Liver (tissue), 8 donors: ENCODE measurements at regions not wholly inside any gene's neighbourhood (a gene's known extent, or its start where the extent isn't known, plus 50 kb on each side); places are given as distances from the start of the nearest gene placed in this dataset.

ENCODE experiments used
- DNase-seq: peaks from one replicate; pipeline ENCODE4 v3.0.0-alpha.2; 2017; ENCODE audit warnings: low spot score
- H3K27ac ChIP-seq, 2 donors: one replicate each; pipeline ENCODE4 v1.7.0; 2013; ENCODE audit warnings: inconsistent platforms in 2 of 2, low read length in 2 of 2, control low read depth in 1 of 2, low read depth in 1 of 2, mild to moderate bottlenecking in 1 of 2
- H3K27me3 ChIP-seq, 4 donors: one replicate each; pipeline versions ENCODE4 v1.6.1 to v1.7.0; 2013; ENCODE audit warnings: low read length in 3 of 4, inconsistent platforms in 1 of 4, mild to moderate bottlenecking in 1 of 4, moderate library complexity in 1 of 4; ENCODE audit not compliant: control insufficient read depth in 4 of 4, insufficient read depth in 4 of 4
- H3K36me3 ChIP-seq, 4 donors: one replicate each; pipeline versions ENCODE4 v1.6.1 to v1.7.0; 2013; ENCODE audit warnings: low read length in 3 of 4, mild to moderate bottlenecking in 3 of 4, low read depth in 1 of 4, moderate library complexity in 1 of 4; ENCODE audit not compliant: control insufficient read depth in 4 of 4, insufficient read depth in 3 of 4
- H3K4me1 ChIP-seq, 4 donors: one replicate each; pipeline versions ENCODE4 v1.6.1 to v1.7.0; 2013; ENCODE audit warnings: low read length in 3 of 4, mild to moderate bottlenecking in 3 of 4, moderate library complexity in 1 of 4; ENCODE audit not compliant: control insufficient read depth in 4 of 4, insufficient read depth in 4 of 4
- H3K4me3 ChIP-seq, 3 donors: one replicate each; pipeline versions ENCODE4 v1.6.1 to v1.7.0; 2013; ENCODE audit warnings: low read length in 3 of 3, control low read depth in 1 of 3, low read depth in 1 of 3, mild to moderate bottlenecking in 1 of 3
- H3K9ac ChIP-seq, 2 donors: one replicate each; pipeline ENCODE4 v1.7.0; 2013; ENCODE audit warnings: low read length in 2 of 2, mild to moderate bottlenecking in 2 of 2, moderate library complexity in 2 of 2, control low read depth in 1 of 2, low read depth in 1 of 2
- H3K9me3 ChIP-seq, 4 donors: one replicate each; pipeline versions ENCODE4 v1.6.1 to v1.7.0; 2013; ENCODE audit warnings: low read length in 3 of 4; ENCODE audit not compliant: control insufficient read depth in 4 of 4
- ATF3 ChIP-seq: IDR thresholded peaks from 2 replicates; pipeline ENCODE4 v1.6.1; 2016; ENCODE audit warnings: antibody characterized with exemption
- CTCF ChIP-seq: fragments of 150-350 bp; IDR thresholded peaks from 2 replicates; pipeline ENCODE4 v1.5.1; 2017; ENCODE audit warnings: improper control_type of control experiment, low read depth, low read length; ENCODE audit not compliant: missing input control
- EGR1 ChIP-seq, 2 donors: IDR thresholded peaks; 2 replicates each; pipeline ENCODE4 v1.6.1; 2016 to 2018; ENCODE audit warnings: antibody characterized with exemption in 2 of 2, low read depth in 2 of 2
- FOXA1 ChIP-seq: IDR thresholded peaks from 2 replicates; pipeline ENCODE4 v1.6.1; 2016; ENCODE audit warnings: antibody characterized with exemption
- FOXA2 ChIP-seq: IDR thresholded peaks from 2 replicates; pipeline ENCODE4 v1.6.1; 2016; ENCODE audit warnings: antibody characterized with exemption
- GABPA ChIP-seq, 2 donors: IDR thresholded peaks in 1 of 2; conservative IDR thresholded peaks in 1 of 2; 2 replicates each; pipeline ENCODE4 v1.6.1; 2016; ENCODE audit warnings: antibody characterized with exemption in 2 of 2, mild to moderate bottlenecking in 1 of 2, moderate library complexity in 1 of 2
- HNF4A ChIP-seq, 2 donors: conservative IDR thresholded peaks; 2 replicates each; pipeline ENCODE4 v1.6.1; 2016; ENCODE audit warnings: antibody characterized with exemption in 2 of 2, mild to moderate bottlenecking in 2 of 2
- HNF4G ChIP-seq: IDR thresholded peaks from 2 replicates; pipeline ENCODE4 v1.6.1; 2016; ENCODE audit warnings: antibody characterized with exemption
- JUND ChIP-seq, 2 donors: IDR thresholded peaks; 2 replicates each; pipeline ENCODE4 v1.6.1; 2016; ENCODE audit warnings: antibody characterized with exemption in 2 of 2
- MAX ChIP-seq: IDR thresholded peaks from 2 replicates; pipeline ENCODE4 v1.6.1; 2016; ENCODE audit warnings: antibody characterized with exemption
- NR2F2 ChIP-seq: IDR thresholded peaks from 2 replicates; pipeline ENCODE4 v1.6.1; 2016; ENCODE audit warnings: antibody characterized with exemption
- RAD21 ChIP-seq, 2 donors: IDR thresholded peaks; 2 replicates each; pipeline ENCODE4 v1.6.1; 2016; ENCODE audit warnings: antibody characterized with exemption in 2 of 2, mild to moderate bottlenecking in 2 of 2
- REST ChIP-seq: IDR thresholded peaks from 2 replicates; pipeline ENCODE4 v1.6.1; 2016; ENCODE audit warnings: antibody characterized with exemption, mild to moderate bottlenecking
- RXRA ChIP-seq, 2 donors: IDR thresholded peaks; 2 replicates each; pipeline ENCODE4 v1.6.1; 2017 to 2018; ENCODE audit warnings: antibody characterized with exemption in 2 of 2, mild to moderate bottlenecking in 1 of 2
- SP1 ChIP-seq: IDR thresholded peaks from 2 replicates; pipeline ENCODE4 v1.6.1; 2018; ENCODE audit warnings: antibody characterized with exemption, mild to moderate bottlenecking
- TAF1 ChIP-seq: conservative IDR thresholded peaks from 2 replicates; pipeline ENCODE4 v1.6.1; 2016; ENCODE audit warnings: antibody characterized with exemption, mild to moderate bottlenecking
- YY1 ChIP-seq: IDR thresholded peaks from 2 replicates; pipeline ENCODE4 v1.6.1; 2016; ENCODE audit warnings: antibody characterized with exemption, mild to moderate bottlenecking
- ZBTB33 ChIP-seq: IDR thresholded peaks from 2 replicates; pipeline ENCODE4 v1.6.1; 2016; ENCODE audit warnings: antibody characterized with exemption
- WGBS: extraction: QIAGEN DNeasy Blood & Tissue Kit; methylation state at CpG from one replicate; pipeline ENCODE4 v1.1.7; 2013; 5-methylcytosine and 5-hydroxymethylcytosine counted together
- donor health status: healthy.
- donor health status: healthy.
- donor health status: healthy.
- donor health status: healthy.
- donor health status: healthy.

- TF ChIP-seq HNF4A (conservative IDR thresholded peaks at IDR 0.05), result no peak
- no peak for TF ChIP-seq FOXA2
- no peak for TF ChIP-seq YY1
- no peak for TF ChIP-seq SP1
- TF ChIP-seq FOXA1, result no peak
- no peak for TF ChIP-seq ZBTB33
- TF ChIP-seq MAX, result no peak
- TF ChIP-seq GABPA (IDR thresholded peaks at IDR 0.05 in 1 of 2, conservative IDR thresholded peaks at IDR 0.05 in 1 of 2), result no peak
- no peak for TF ChIP-seq CTCF
- no peak for TF ChIP-seq ATF3
- TF ChIP-seq REST, result no peak
- TF ChIP-seq EGR1 (IDR thresholded peaks at IDR 0.05; ENCODE audit: low read depth in 2 of 2), result no peak
- no peak for TF ChIP-seq RXRA (IDR thresholded peaks at IDR 0.05)
- TF ChIP-seq TAF1, result no peak
- no peak for TF ChIP-seq RAD21 (IDR thresholded peaks at IDR 0.05)
- TF ChIP-seq NR2F2, result no peak
- TF ChIP-seq HNF4G, result no peak
- no peak for TF ChIP-seq JUND (IDR thresholded peaks at IDR 0.05)
- Histone ChIP-seq H3K4me3 (no peak overlapping the region), H3K36me3 (no peaks in the 10 kb centered on the region), H3K27ac (no peak overlapping the region), H3K9me3 (no peaks in the 10 kb centered on the region), H3K4me1 (no peaks in the 10 kb centered on the region), H3K9ac (no peak overlapping the region), H3K27me3 (no peaks in the 10 kb centered on the region)
- 49% methylated on average over 1 of the region's 1 CpG for WGBS
- no peak for DNase-seq
Observed at GRCh38 chr3:105108823-105109222, 257.9 kb upstream of the ALCAM start.

- Histone ChIP-seq H3K9ac (no peak overlapping the region), H3K27ac (no peak overlapping the region), H3K27me3 (no peaks in the 10 kb centered on the region), H3K36me3 (no peaks in the 10 kb centered on the region), H3K9me3 (no peaks in the 10 kb centered on the region), H3K4me1 (no peaks in the 10 kb centered on the region), H3K4me3 (no peak overlapping the region)
- WGBS, result 61% methylated on average over 3 of the region's 3 CpGs
- no peak for TF ChIP-seq MAX
- TF ChIP-seq HNF4G, result no peak
- no peak for TF ChIP-seq GABPA (IDR thresholded peaks at IDR 0.05 in 1 of 2, conservative IDR thresholded peaks at IDR 0.05 in 1 of 2)
- no peak for TF ChIP-seq JUND (IDR thresholded peaks at IDR 0.05)
- no peak for TF ChIP-seq CTCF
- TF ChIP-seq NR2F2, result no peak
- TF ChIP-seq HNF4A (conservative IDR thresholded peaks at IDR 0.05), result no peak
- DNase-seq, result no peak
Observed at GRCh38 chr3:105118905-105119304, 247.8 kb upstream of the ALCAM start.
